ENCODE measurements at regions not wholly inside any gene's neighbourhood (a gene's known extent, or its start where the extent isn't known, plus 50 kb on each side); places are given as distances from the start of the nearest gene placed in this dataset.
"Not testable (repeated sequence)": the region's sequence is repeated elsewhere in the genome, so short reads cannot be mapped to it uniquely, and the experiment has no call there.

GRCh38 chr4:104649631-104650030 lies 154.9 kb upstream of the CXXC4 start:
- DNase-seq: no peak
- no peaks in the 10 kb centered on the region for H3K36me3 Mint-ChIP-seq
- intact Hi-C loops (cut with micrococcal nuclease): no loop called here
- peaks cover 0 to 9% (median 3%) of the 10 kb centered on the region in 7 donors for H3K9me3 Mint-ChIP-seq
- peaks cover 0 to 3% of the 10 kb centered on the region in 2 donors for H3K9me3 ChIP-seq (replicated peaks in 1 of 2; ENCODE audit: control insufficient read depth in 1 of 2, insufficient read depth in 1 of 2, low read length in 2 of 2)
- H2AFZ ChIP-seq (ENCODE audit: insufficient read depth, low read depth, low read length, poor library complexity, severe bottlenecking): no peak overlapping the region
- no peak overlapping the region for H3K4me2 ChIP-seq (replicated peaks; ENCODE audit: extremely low read depth, low read length, poor library complexity, severe bottlenecking)
- H3K27me3 Mint-ChIP-seq (ENCODE audit: low read depth in 3 of 3): peaks cover under 1 to 4% (median 1%) of the 10 kb centered on the region in 3 donors
- H3K4me1 Mint-ChIP-seq: no peaks in the 10 kb centered on the region
- H3K9ac ChIP-seq (ENCODE audit: insufficient read depth, low read length, poor library complexity, severe bottlenecking): no peak overlapping the region
- no peak overlapping the region for H3K4me3 ChIP-seq (replicated peaks in 1 of 3; ENCODE audit: low read depth in 2 of 3, low read length in 3 of 3)
- no peak for TF ChIP-seq CTCF (IDR thresholded peaks at IDR 0.05)
- H3K4me1 ChIP-seq (ENCODE audit: control insufficient read depth in 1 of 2, insufficient read depth in 2 of 2, low read length in 2 of 2): no peaks in the 10 kb centered on the region
- no peaks in the 10 kb centered on the region for H3K27me3 ChIP-seq (ENCODE audit: control insufficient read depth in 2 of 2, insufficient read depth in 2 of 2, low read length in 2 of 2)
- H3K36me3 ChIP-seq (replicated peaks in 1 of 2; ENCODE audit: control insufficient read depth in 1 of 2, insufficient read depth in 2 of 2, low read length in 2 of 2): no peaks in the 10 kb centered on the region
- no peak overlapping the region for H3K4me3 Mint-ChIP-seq
- H3K27ac ChIP-seq (ENCODE audit: low read depth in 1 of 2, low read length in 2 of 2): no peak overlapping the region
- H3K27ac Mint-ChIP-seq: no peak overlapping the region
- H3K79me2 ChIP-seq (ENCODE audit: insufficient read depth, low read length): no peaks in the 10 kb centered on the region
- WGBS (ENCODE audit: insufficient coverage): no CpG with 5 or more reads among the region's 1 CpG
- no peaks in the 10 kb centered on the region for H4K20me1 ChIP-seq (ENCODE audit: insufficient read depth, low read length)

- no CpG with 5 or more reads among the region's 3 CpGs for WGBS (ENCODE audit: insufficient coverage)
- peaks cover 2 to 14% (median 6%) of the 10 kb centered on the region in 7 donors for H3K9me3 Mint-ChIP-seq
Observed at GRCh38 chr4:104662269-104662668, 167.6 kb upstream of the CXXC4 start.

More at GRCh38 chr4:104662269-104662668, 167.6 kb upstream of the CXXC4 start:
- H3K4me3 ChIP-seq (replicated peaks in 1 of 3; ENCODE audit: low read depth in 2 of 3, low read length in 3 of 3); H3K27me3 ChIP-seq (ENCODE audit: control insufficient read depth in 2 of 2, insufficient read depth in 2 of 2, low read length in 2 of 2); H4K20me1 ChIP-seq (ENCODE audit: insufficient read depth, low read length); intact Hi-C loops (cut with micrococcal nuclease); H3K27ac ChIP-seq (ENCODE audit: low read depth in 1 of 2, low read length in 2 of 2); H3K79me2 ChIP-seq (ENCODE audit: insufficient read depth, low read length); H3K4me1 Mint-ChIP-seq; H3K9me3 ChIP-seq (replicated peaks in 1 of 2; ENCODE audit: control insufficient read depth in 1 of 2, insufficient read depth in 1 of 2, low read length in 2 of 2); H3K9ac ChIP-seq (ENCODE audit: insufficient read depth, low read length, poor library complexity, severe bottlenecking); H3K4me1 ChIP-seq (ENCODE audit: control insufficient read depth in 1 of 2, insufficient read depth in 2 of 2, low read length in 2 of 2); H3K36me3 ChIP-seq (replicated peaks in 1 of 2; ENCODE audit: control insufficient read depth in 1 of 2, insufficient read depth in 2 of 2, low read length in 2 of 2); H3K4me2 ChIP-seq (replicated peaks; ENCODE audit: extremely low read depth, low read length, poor library complexity, severe bottlenecking); H2AFZ ChIP-seq (ENCODE audit: insufficient read depth, low read depth, low read length, poor library complexity, severe bottlenecking); DNase-seq; H3K27ac Mint-ChIP-seq; H3K36me3 Mint-ChIP-seq; H3K4me3 Mint-ChIP-seq; H3K27me3 Mint-ChIP-seq (ENCODE audit: low read depth in 3 of 3): not testable (repeated sequence)
